Activated T-cell treated with anti-CD3 and anti-CD28 coated beads, Interleukin-2, amount 50 U/mL, for 72 hours (primary cell): ENCODE measurements at regions not wholly inside any gene's neighbourhood (a gene's known extent, or its start where the extent isn't known, plus 50 kb on each side); places are given as distances from the start of the nearest gene placed in this dataset.

Experiments used
- ATAC-seq, 2 donors: fragments of 150-1000 bp; cut with Tn5 transposase; replicated peaks in 1 of 2; 2 replicates each; pipeline ENCODE4 v1.10.0; 2021; ENCODE audit warnings: moderate library complexity in 2 of 2, mild to moderate bottlenecking in 1 of 2
- DNase-seq, 2 donors: peaks; one replicate each; pipeline ENCODE4 v3.0.0; 2021 to 2022; ENCODE audit warnings: mixed read lengths in 1 of 2
- H3K27ac Mint-ChIP-seq: one replicate; pipeline ENCODE4 v1.8.0; 2022; ENCODE audit warnings: mild to moderate bottlenecking, moderate library complexity, mixed read lengths
- H3K27me3 Mint-ChIP-seq: one replicate; pipeline ENCODE4 v1.8.0; 2022; ENCODE audit warnings: low read depth, mixed read lengths
- H3K36me3 Mint-ChIP-seq, 2 donors: one replicate each; pipeline ENCODE4 v1.8.0; 2022; ENCODE audit warnings: mixed read lengths in 2 of 2, mild to moderate bottlenecking in 1 of 2; ENCODE audit not compliant: insufficient read depth in 2 of 2
- H3K4me1 Mint-ChIP-seq: one replicate; pipeline ENCODE4 v1.8.0; 2022; ENCODE audit warnings: low read depth, mixed read lengths
- H3K4me3 Mint-ChIP-seq, 2 donors: one replicate each; pipeline ENCODE4 v1.8.0; 2022; ENCODE audit warnings: mild to moderate bottlenecking in 2 of 2, mixed read lengths in 2 of 2, moderate library complexity in 2 of 2
- H3K9me3 Mint-ChIP-seq, 2 donors: one replicate each; pipeline ENCODE4 v1.8.0; 2022; ENCODE audit warnings: mixed read lengths in 2 of 2

- DNase-seq (no peak), ATAC-seq (no peak)
- Mint-ChIP-seq H3K4me1 (no peaks in the 10 kb centered on the region), H3K27ac (no peak overlapping the region), H3K36me3 (peaks cover 0 to 3% of the 10 kb centered on the region in 2 donors), H3K9me3 (peaks cover 17 to 18% of the 10 kb centered on the region in 2 donors), H3K27me3 (no peaks in the 10 kb centered on the region), H3K4me3 (no peak overlapping the region)
Measured at GRCh38 chr18:30591462-30591861, 451.1 kb downstream of the DSC3 start.

- Mint-ChIP-seq H3K36me3 (no peaks in the 10 kb centered on the region), H3K27ac (no peak overlapping the region), H3K27me3 (no peaks in the 10 kb centered on the region), H3K4me3 (no peak overlapping the region), H3K4me1 (no peaks in the 10 kb centered on the region), H3K9me3 (peaks cover 12 to 13% of the 10 kb centered on the region in 2 donors)
- no peak for DNase-seq
- ATAC-seq = no peak
Measured at GRCh38 chr18:30588673-30589164, 453.8 kb downstream of the DSC3 start.

GRCh38 chr18:30583768-30584167 lies 458.8 kb downstream of the DSC3 start:
- no peaks in the 10 kb centered on the region for H3K4me1 Mint-ChIP-seq
- DNase-seq (no peak), ATAC-seq (no peak)
- no peaks in the 10 kb centered on the region for H3K36me3 Mint-ChIP-seq
- H3K27ac Mint-ChIP-seq = no peak overlapping the region
- H3K4me3 Mint-ChIP-seq = no peak overlapping the region
- peaks cover 10 to 13% of the 10 kb centered on the region in 2 donors for H3K9me3 Mint-ChIP-seq
- H3K27me3 Mint-ChIP-seq = no peaks in the 10 kb centered on the region

- Mint-ChIP-seq H3K27me3 (no peaks in the 10 kb centered on the region), H3K27ac (no peak overlapping the region)
Measured at GRCh38 chr18:30582078-30582477, 460.5 kb downstream of the DSC3 start.

GRCh38 chr18:30578707-30579106 lies 463.8 kb downstream of the DSC3 start:
- no peaks in the 10 kb centered on the region for H3K36me3 Mint-ChIP-seq
- H3K9me3 Mint-ChIP-seq = peaks cover 5 to 7% of the 10 kb centered on the region in 2 donors
- H3K27ac Mint-ChIP-seq = no peak overlapping the region
- no peak overlapping the region for H3K4me3 Mint-ChIP-seq
- H3K27me3 Mint-ChIP-seq = no peaks in the 10 kb centered on the region
- no peaks in the 10 kb centered on the region for H3K4me1 Mint-ChIP-seq
- ATAC-seq = no peak
- DNase-seq = no peak

More at GRCh38 chr18:30582078-30582477, 460.5 kb downstream of the DSC3 start:
- Mint-ChIP-seq H3K9me3 (peaks cover 7 to 8% of the 10 kb centered on the region in 2 donors), H3K4me1 (no peaks in the 10 kb centered on the region), H3K4me3 (no peak overlapping the region), H3K36me3 (no peaks in the 10 kb centered on the region)
- no peak for DNase-seq
- no peak for ATAC-seq

- Mint-ChIP-seq H3K4me3 (no peak overlapping the region), H3K27ac (no peak overlapping the region)
Measured at GRCh38 chr18:30572214-30572613, 470.3 kb downstream of the DSC3 start.

GRCh38 chr18:30568333-30568732 lies 474.2 kb downstream of the DSC3 start:
- ATAC-seq (no peak), DNase-seq (no peak)
- Mint-ChIP-seq H3K4me3 (no peak overlapping the region), H3K9me3 (peaks cover 10 to 14% of the 10 kb centered on the region in 2 donors), H3K4me1 (no peaks in the 10 kb centered on the region), H3K27me3 (no peaks in the 10 kb centered on the region), H3K27ac (no peak overlapping the region), H3K36me3 (no peaks in the 10 kb centered on the region)

More at GRCh38 chr18:30572214-30572613, 470.3 kb downstream of the DSC3 start:
- DNase-seq (no peak), ATAC-seq (no peak)
- Mint-ChIP-seq H3K4me1 (no peaks in the 10 kb centered on the region), H3K9me3 (peaks cover 8 to 12% of the 10 kb centered on the region in 2 donors), H3K36me3 (no peaks in the 10 kb centered on the region), H3K27me3 (no peaks in the 10 kb centered on the region)

GRCh38 chr18:30566877-30567276 lies 475.7 kb downstream of the DSC3 start:
- Mint-ChIP-seq H3K4me1 (no peaks in the 10 kb centered on the region), H3K27me3 (no peaks in the 10 kb centered on the region), H3K9me3 (peaks cover 10 to 14% of the 10 kb centered on the region in 2 donors), H3K4me3 (no peak overlapping the region), H3K36me3 (no peaks in the 10 kb centered on the region), H3K27ac (no peak overlapping the region)
- DNase-seq (no peak), ATAC-seq (no peak)

GRCh38 chr18:30562231-30562630 lies 480.3 kb downstream of the DSC3 start:
- Mint-ChIP-seq H3K4me3 (no peak overlapping the region), H3K9me3 (peaks cover 5 to 7% of the 10 kb centered on the region in 2 donors), H3K36me3 (no peaks in the 10 kb centered on the region), H3K27me3 (no peaks in the 10 kb centered on the region), H3K27ac (no peak overlapping the region), H3K4me1 (no peaks in the 10 kb centered on the region)
- DNase-seq (no peak), ATAC-seq (no peak)

- no peak for DNase-seq
- no peaks in the 10 kb centered on the region for H3K27me3 Mint-ChIP-seq
- peaks cover 0 to 2% of the 10 kb centered on the region in 2 donors for H3K36me3 Mint-ChIP-seq
- no peak overlapping the region for H3K27ac Mint-ChIP-seq
- H3K4me1 Mint-ChIP-seq = no peaks in the 10 kb centered on the region
- H3K9me3 Mint-ChIP-seq = peaks cover 6 to 9% of the 10 kb centered on the region in 2 donors
- H3K4me3 Mint-ChIP-seq = no peak overlapping the region
- no peak for ATAC-seq
Measured at GRCh38 chr18:30556112-30556511, 486.4 kb downstream of the DSC3 start.

GRCh38 chr18:30545393-30545792 lies 497.1 kb downstream of the DSC3 start:
- Mint-ChIP-seq H3K4me3 (no peak overlapping the region), H3K9me3 (peaks cover 0 to 7% of the 10 kb centered on the region in 2 donors), H3K36me3 (no peaks in the 10 kb centered on the region), H3K4me1 (no peaks in the 10 kb centered on the region), H3K27me3 (no peaks in the 10 kb centered on the region), H3K27ac (no peak overlapping the region)
- no peak for ATAC-seq
- DNase-seq = no peak

GRCh38 chr18:30544141-30544540 lies 498.4 kb downstream of the DSC3 start:
- H3K4me3 Mint-ChIP-seq = no peak overlapping the region
- H3K36me3 Mint-ChIP-seq = no peaks in the 10 kb centered on the region
- peaks cover 0 to 7% of the 10 kb centered on the region in 2 donors for H3K9me3 Mint-ChIP-seq
- H3K4me1 Mint-ChIP-seq = no peaks in the 10 kb centered on the region
- H3K27ac Mint-ChIP-seq = no peak overlapping the region
- ATAC-seq (no peak), DNase-seq (no peak)
- H3K27me3 Mint-ChIP-seq = no peaks in the 10 kb centered on the region

- Mint-ChIP-seq H3K27ac (no peak overlapping the region), H3K4me3 (no peak overlapping the region), H3K27me3 (no peaks in the 10 kb centered on the region), H3K9me3 (peaks cover 5 to 14% of the 10 kb centered on the region in 2 donors), H3K36me3 (no peaks in the 10 kb centered on the region), H3K4me1 (no peaks in the 10 kb centered on the region)
- DNase-seq (no peak), ATAC-seq (no peak)
Measured at GRCh38 chr18:30533716-30534115, 508.8 kb downstream of the DSC3 start.

GRCh38 chr18:30527917-30528316 lies 514.6 kb downstream of the DSC3 start:
- no peak for DNase-seq
- Mint-ChIP-seq H3K27ac (no peak overlapping the region), H3K27me3 (no peaks in the 10 kb centered on the region), H3K4me1 (no peaks in the 10 kb centered on the region), H3K36me3 (peaks cover 0 to 2% of the 10 kb centered on the region in 2 donors), H3K4me3 (no peak overlapping the region), H3K9me3 (peaks cover 5 to 7% of the 10 kb centered on the region in 2 donors)
- ATAC-seq = no peak
